SJCRH30 (cell line): ENCODE measurements at regions not wholly inside any gene's neighbourhood (a gene's known extent, or its start where the extent isn't known, plus 50 kb on each side); places are given as distances from the start of the nearest gene placed in this dataset.

Experiments
- DNase-seq, 2 experiments: peaks; one replicate each; pipeline ENCODE4 v3.0.0-alpha.2; 2015 to 2020
- H3K27ac ChIP-seq: fragments of 250-450 bp; sonication (Bioruptor Pico); 2 replicates; pipeline ENCODE4 v1.5.1; 2020; ENCODE audit warnings: mild to moderate bottlenecking, moderate library complexity
- H3K27me3 ChIP-seq: fragments of 250-450 bp; sonication (Bioruptor Pico); 2 replicates; pipeline ENCODE4 v1.5.1; 2020; ENCODE audit warnings: mild to moderate bottlenecking, moderate library complexity
- H3K36me3 ChIP-seq: fragments of 250-450 bp; sonication (Bioruptor Pico); 2 replicates; pipeline ENCODE4 v1.5.1; 2020; ENCODE audit warnings: mild to moderate bottlenecking, moderate library complexity
- H3K4me1 ChIP-seq: fragments of 250-450 bp; sonication (Bioruptor Pico); 2 replicates; pipeline ENCODE4 v1.5.1; 2020; ENCODE audit warnings: mild to moderate bottlenecking, moderate library complexity
- H3K4me3 ChIP-seq: fragments of 250-450 bp; sonication (Bioruptor Pico); 2 replicates; pipeline ENCODE4 v1.5.1; 2020; ENCODE audit warnings: mild to moderate bottlenecking, moderate library complexity
- H3K9me3 ChIP-seq: fragments of 250-450 bp; sonication (Bioruptor Pico); replicated peaks from 2 replicates; pipeline ENCODE4 v1.5.1; 2020; ENCODE audit warnings: mild to moderate bottlenecking, moderate library complexity

DNA sequence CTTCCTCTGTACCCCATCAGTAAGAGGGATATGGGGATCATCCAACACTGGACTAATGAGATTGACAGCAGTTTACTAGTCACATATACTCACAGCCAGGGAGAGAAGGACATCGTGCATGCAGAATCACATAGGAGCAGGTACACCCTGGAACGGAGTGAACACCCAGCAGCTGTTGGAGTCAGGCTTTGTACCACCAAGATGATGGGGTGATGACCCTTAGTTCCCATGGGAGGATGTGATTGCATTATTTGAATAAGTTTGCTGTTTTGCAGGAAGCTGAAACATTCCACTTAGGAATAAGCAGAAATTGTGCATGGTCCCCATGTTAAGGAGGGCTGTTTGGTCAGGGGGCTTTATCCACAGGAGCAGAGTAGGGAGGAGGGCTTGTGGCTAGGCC, 482.7 kb upstream of the PDZRN3 start:
- Histone ChIP-seq H3K36me3 (no peaks in the 10 kb centered on the region), H3K27ac (no peak overlapping the region), H3K27me3 (no peaks in the 10 kb centered on the region), H3K4me3 (no peak overlapping the region), H3K4me1 (no peaks in the 10 kb centered on the region), H3K9me3 (no peaks in the 10 kb centered on the region)
- peak in 1 of 2 experiments; percentile 1 for DNase-seq

DNA sequence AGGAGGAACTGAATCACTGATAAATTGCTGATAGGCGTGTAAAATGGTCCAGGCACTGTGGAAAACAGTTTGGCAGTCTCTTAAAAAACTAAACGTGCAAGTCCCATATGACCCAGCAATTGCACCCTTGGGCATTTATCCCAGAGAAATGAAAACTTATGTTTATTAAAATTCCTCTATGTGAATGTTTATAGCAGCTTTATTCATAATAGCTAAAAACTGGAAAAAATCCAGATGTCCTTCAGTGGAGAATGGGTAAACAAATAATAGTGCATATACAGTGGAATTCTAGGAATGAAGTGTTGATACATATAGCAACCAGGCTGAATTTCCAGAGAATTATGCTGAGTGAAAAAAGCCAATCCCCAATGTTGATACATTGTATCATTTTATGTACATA, 482.2 kb upstream of the PDZRN3 start:
- H3K27ac ChIP-seq = no peak overlapping the region
- H3K4me3 ChIP-seq = no peak overlapping the region
- no peaks in the 10 kb centered on the region for H3K27me3 ChIP-seq
- H3K4me1 ChIP-seq = no peaks in the 10 kb centered on the region
- no peaks in the 10 kb centered on the region for H3K9me3 ChIP-seq
- no peaks in the 10 kb centered on the region for H3K36me3 ChIP-seq
- no peak for DNase-seq

DNA sequence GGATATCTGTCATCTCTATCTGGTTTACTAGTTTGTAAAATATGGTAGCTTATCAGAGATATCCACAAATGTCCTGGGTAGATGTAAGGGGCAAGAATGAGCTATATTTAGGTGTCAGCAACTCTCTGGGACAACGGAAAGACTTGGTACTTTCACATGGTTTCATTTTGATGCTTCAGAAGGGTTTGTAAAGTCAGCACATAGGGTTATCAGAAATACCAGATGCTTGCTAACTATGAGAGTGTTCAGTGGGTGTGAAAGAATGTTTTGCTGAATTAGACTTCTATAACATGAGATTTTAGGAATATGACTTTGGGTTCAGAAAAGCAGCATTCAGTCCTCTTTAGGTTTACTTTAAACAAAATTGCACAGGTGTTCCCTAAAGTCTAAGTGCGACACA, 466.5 kb upstream of the PDZRN3 start:
- DNase-seq = no peak
- H3K9me3 ChIP-seq = no peaks in the 10 kb centered on the region
- no peak overlapping the region for H3K27ac ChIP-seq
- no peak overlapping the region for H3K4me3 ChIP-seq
- H3K27me3 ChIP-seq = no peaks in the 10 kb centered on the region
- H3K36me3 ChIP-seq = no peaks in the 10 kb centered on the region
- no peaks in the 10 kb centered on the region for H3K4me1 ChIP-seq

DNA sequence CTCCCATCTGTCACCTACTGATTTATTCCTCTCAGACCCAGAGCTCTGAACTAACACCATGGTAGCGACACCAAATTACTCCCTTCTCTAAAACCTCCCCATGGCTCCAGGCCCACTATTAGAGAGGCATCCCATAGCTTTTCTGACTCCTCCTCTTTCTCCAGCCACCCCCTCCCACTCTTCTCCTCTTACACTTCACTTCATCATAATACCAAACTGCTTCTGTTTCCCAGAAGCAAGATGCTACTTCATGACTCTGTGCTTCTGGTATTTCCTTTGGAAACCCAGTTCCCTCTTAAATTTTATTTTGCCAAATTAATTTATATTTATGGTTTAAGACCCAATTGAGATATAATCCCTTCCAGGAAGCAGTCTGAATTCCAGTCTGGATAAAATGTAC, 465.1 kb upstream of the PDZRN3 start:
- Histone ChIP-seq H3K27ac (no peak overlapping the region), H3K4me1 (no peaks in the 10 kb centered on the region), H3K9me3 (no peaks in the 10 kb centered on the region), H3K36me3 (no peaks in the 10 kb centered on the region), H3K27me3 (no peaks in the 10 kb centered on the region), H3K4me3 (no peak overlapping the region)
- DNase-seq = no peak

DNA sequence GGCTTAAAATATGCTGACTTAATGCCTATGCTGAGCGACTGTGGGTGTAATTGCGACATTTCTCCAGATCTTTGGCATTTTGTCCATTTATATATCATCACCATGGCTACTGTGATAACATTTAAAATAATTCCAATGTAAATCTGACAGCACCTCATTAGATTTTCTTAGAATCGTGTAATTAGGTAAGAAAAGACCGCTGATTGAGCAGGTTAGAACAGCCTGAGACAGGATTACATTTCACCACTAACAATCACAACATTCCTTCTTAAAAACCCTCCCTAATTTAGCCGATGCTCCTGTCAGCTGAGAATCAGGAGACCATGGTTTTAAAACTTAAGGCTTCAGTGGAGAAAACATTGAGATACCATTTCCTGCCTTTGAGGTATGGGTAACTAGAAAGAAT, 455.3 kb upstream of the PDZRN3 start:
- Histone ChIP-seq H3K27ac (no peak overlapping the region), H3K9me3 (no peaks in the 10 kb centered on the region), H3K27me3 (no peaks in the 10 kb centered on the region), H3K4me1 (no peaks in the 10 kb centered on the region), H3K4me3 (no peak overlapping the region), H3K36me3 (no peaks in the 10 kb centered on the region)
- DNase-seq = no peak

DNA sequence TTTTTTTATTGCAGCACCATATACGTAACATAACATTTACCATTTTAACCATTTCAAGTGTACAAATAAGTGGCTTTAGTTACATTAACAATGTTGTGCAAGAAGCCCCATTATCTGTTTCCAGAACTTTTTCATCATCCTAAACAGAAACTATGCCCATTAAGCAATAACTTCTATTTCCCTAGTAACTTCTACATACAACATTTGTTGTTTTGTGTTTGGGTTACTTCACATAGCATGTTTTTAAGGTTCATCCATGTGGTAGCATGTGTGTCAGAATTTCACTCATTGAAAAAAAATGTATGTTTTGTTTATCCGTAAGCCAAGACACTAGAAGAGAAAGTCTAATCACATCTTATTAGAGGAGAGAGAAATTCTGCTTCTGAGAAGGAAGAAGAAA, 450.5 kb upstream of the PDZRN3 start:
- no peak for DNase-seq

DNA sequence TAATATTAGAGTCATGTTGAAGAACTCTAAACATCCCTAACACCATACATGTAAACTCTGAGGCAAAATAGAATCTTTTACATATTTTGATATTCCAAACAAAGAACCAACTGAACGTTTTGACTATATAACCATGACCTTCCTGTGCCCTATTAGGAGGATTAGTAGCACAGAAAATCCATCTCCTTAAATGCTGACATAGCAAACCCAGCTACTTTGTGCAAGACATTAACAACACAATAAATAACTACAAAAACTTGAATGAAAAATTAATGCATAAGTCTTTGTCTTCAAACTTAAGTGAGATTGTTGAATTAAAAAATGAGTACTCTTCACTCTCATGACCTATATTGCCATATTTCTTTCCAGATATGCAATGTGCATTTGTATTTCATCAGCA, 450.0 kb upstream of the PDZRN3 start:
- Histone ChIP-seq H3K36me3 (no peaks in the 10 kb centered on the region), H3K27me3 (no peaks in the 10 kb centered on the region), H3K4me3 (no peak overlapping the region), H3K27ac (no peak overlapping the region), H3K9me3 (no peaks in the 10 kb centered on the region), H3K4me1 (no peaks in the 10 kb centered on the region)
- no peak for DNase-seq

More for the DNA sequence above, 450.5 kb upstream of the PDZRN3 start:
- no peaks in the 10 kb centered on the region for H3K27me3 ChIP-seq
- H3K27ac ChIP-seq = no peak overlapping the region
- no peaks in the 10 kb centered on the region for H3K36me3 ChIP-seq
- no peaks in the 10 kb centered on the region for H3K9me3 ChIP-seq
- no peaks in the 10 kb centered on the region for H3K4me1 ChIP-seq
- H3K4me3 ChIP-seq = no peak overlapping the region

DNA sequence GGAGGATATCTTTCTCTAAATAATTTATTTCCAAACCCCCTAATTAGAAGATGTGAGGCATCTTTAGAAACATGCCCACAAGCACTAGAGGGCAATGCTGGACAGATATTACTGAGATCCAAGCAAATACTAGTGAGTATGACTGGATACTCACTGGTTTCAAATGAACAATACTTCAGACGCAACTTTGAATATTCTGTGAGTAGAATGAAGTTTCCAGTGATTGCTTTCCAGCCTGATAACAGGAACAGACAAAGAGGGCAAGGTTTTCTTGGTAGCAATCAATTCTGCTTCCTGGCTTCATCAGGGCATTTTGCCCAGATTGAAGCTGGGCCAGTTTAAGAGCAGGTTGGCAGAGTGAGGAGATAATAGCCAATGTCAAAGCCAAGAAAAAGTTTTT, 442.6 kb upstream of the PDZRN3 start:
- Histone ChIP-seq H3K9me3 (no peaks in the 10 kb centered on the region), H3K4me3 (no peak overlapping the region), H3K27me3 (no peaks in the 10 kb centered on the region), H3K27ac (no peak overlapping the region), H3K4me1 (no peaks in the 10 kb centered on the region), H3K36me3 (no peaks in the 10 kb centered on the region)
- no peak for DNase-seq

DNA sequence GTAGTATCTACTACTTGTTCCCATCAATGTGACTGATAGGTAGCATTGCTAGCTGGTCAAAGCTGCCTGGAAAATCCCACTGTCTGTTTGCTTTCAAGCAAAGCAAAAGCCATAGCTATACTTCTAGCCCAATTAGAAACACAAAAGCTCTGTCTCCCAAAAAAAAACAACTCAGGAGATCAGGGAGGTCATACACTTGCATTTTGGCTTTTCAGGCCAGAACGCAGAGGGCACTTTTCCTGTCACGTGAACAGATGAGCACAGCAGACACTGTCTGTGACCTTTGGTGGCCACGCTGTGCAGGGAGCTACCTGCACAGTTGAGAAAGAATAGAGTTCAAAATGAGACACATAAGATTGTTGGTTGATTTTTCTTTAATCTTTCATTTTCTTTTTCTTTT, 441.7 kb upstream of the PDZRN3 start:
- no peak for DNase-seq
- H3K27ac ChIP-seq = no peak overlapping the region
- H3K4me1 ChIP-seq = no peaks in the 10 kb centered on the region
- H3K36me3 ChIP-seq = no peaks in the 10 kb centered on the region
- no peaks in the 10 kb centered on the region for H3K27me3 ChIP-seq
- no peaks in the 10 kb centered on the region for H3K9me3 ChIP-seq
- no peak overlapping the region for H3K4me3 ChIP-seq

DNA sequence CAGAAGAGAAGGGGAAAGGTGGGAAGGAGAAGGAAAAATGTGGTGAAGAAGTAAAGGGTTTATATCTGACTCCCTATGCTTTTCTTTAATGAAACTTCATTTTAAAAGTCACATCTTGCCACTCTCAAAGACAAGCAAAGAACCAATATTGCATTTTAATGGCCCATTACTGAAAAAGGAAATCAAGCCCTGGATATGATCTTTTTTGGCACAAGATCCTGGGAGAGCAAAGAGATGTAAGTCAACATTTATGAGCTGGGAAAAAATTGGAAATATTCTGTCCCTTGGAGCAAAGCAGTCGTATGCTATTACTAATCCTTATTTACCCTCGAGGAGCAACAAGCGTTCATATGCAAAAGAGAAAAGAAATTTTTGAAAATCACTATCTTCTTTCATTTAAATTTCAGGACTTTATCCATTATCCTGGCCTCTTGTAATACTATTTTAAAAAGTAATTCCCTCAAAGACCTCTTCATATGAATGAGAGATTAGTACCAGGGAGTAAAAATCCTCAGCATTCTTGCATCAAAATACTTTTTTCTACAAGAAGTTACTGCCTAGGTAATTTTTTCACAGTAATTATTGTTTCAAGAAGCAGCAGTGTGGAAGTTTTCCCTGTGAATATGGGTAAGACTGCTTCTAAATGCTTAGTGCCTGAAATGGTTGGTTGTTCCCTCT, 435.3 kb upstream of the PDZRN3 start:
- no peak overlapping the region for H3K27ac ChIP-seq
- no peaks in the 10 kb centered on the region for H3K4me1 ChIP-seq
- no peaks in the 10 kb centered on the region for H3K9me3 ChIP-seq
- no peak for DNase-seq
- H3K27me3 ChIP-seq = no peaks in the 10 kb centered on the region
- H3K36me3 ChIP-seq = no peaks in the 10 kb centered on the region
- H3K4me3 ChIP-seq = no peak overlapping the region

DNA sequence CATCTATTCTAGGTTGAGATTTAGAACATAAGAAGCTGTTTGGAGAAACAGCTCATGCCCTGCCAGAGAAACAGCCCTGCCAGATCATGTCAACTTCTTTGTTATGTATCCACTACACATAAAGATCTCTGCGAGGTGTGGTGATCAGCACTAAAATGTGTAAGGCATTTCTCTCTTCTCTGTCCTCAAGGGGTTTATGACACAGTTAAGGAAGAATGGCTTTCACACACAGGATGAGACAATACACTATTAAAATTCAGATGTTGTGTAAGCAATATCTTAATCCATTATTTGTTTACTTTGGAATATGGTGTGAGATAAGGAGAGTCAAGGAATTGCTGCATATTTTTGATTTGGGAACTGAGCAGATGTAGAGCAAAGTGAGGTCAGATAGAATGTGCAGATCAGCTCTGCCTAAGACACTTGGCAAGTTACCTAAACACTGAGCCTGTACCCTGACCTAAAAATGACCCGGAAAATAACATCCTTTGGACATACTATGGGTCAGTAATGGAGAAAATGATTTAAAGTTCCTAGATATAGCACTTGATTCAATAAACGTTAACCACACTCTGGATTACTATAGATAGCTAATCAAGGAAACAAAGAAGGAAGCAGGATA, 434.7 kb upstream of the PDZRN3 start:
- Histone ChIP-seq H3K9me3 (no peaks in the 10 kb centered on the region), H3K4me3 (no peak overlapping the region), H3K4me1 (no peaks in the 10 kb centered on the region), H3K27me3 (no peaks in the 10 kb centered on the region), H3K27ac (no peak overlapping the region), H3K36me3 (no peaks in the 10 kb centered on the region)
- no peak for DNase-seq

DNA sequence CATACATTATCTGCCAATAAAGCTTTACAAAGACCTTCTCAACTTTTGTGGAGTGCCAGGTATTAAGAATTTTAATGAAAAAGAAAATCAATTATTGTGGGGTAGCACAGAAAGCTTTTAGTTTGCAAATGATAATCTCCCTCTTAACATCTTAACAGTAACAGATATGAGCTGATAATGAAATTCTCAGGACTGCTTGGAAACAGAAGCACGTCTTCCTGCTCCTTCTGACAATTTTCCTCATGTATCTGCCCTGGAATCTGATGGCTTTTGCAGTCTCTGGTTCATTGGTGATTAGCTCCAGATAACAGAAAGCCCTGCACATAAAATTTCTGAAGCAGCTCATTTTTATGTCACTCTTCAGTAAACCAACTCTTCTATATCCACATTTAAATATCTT, 432.4 kb upstream of the PDZRN3 start:
- Histone ChIP-seq H3K27ac (no peak overlapping the region), H3K4me1 (no peaks in the 10 kb centered on the region), H3K36me3 (no peaks in the 10 kb centered on the region), H3K9me3 (no peaks in the 10 kb centered on the region), H3K27me3 (no peaks in the 10 kb centered on the region), H3K4me3 (no peak overlapping the region)
- DNase-seq = no peak

DNA sequence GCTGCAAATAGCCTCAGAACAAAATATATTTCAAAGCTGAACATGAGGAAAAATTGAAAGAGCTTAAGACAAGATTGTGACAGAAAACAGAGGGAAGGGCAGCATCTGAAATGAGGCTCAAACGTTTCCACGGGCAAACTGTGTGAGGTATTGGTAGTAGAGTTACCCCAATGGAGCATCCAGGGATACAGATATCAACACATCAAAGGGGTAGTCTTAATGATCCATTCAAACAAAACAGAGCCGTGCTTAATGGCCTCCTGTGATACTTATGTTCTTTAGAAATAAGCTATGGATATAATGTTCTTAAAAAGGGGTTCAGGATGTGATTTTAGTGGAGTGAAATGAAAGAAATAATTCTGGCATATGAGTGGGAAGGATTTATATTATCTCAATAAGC, 430.3 kb upstream of the PDZRN3 start:
- H3K9me3 ChIP-seq = no peaks in the 10 kb centered on the region
- no peak overlapping the region for H3K27ac ChIP-seq
- DNase-seq = no peak

DNA sequence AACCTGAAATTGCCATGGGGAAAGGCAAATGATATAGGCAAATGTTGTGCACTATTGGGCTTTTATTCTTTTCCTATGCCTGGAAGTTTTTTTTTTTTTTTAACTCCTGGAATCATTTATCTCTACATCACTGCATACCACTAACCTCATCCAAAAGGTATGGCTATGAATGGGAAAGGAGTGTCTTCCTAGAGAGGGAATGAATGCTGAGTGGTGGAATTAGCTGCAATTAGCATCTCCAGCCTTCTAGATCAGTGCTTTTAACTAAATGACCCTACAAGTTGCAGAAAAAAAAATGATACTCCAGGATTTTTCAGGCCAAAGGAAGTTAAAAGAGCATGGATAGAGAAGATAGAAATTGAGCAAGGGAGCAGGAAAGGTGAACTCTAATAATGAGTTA, 429.8 kb upstream of the PDZRN3 start:
- H3K27me3 ChIP-seq = no peaks in the 10 kb centered on the region
- no peak overlapping the region for H3K27ac ChIP-seq

More for the DNA sequence above, 430.3 kb upstream of the PDZRN3 start:
- Histone ChIP-seq H3K27me3 (no peaks in the 10 kb centered on the region), H3K4me1 (no peaks in the 10 kb centered on the region), H3K4me3 (no peak overlapping the region), H3K36me3 (no peaks in the 10 kb centered on the region)

DNA sequence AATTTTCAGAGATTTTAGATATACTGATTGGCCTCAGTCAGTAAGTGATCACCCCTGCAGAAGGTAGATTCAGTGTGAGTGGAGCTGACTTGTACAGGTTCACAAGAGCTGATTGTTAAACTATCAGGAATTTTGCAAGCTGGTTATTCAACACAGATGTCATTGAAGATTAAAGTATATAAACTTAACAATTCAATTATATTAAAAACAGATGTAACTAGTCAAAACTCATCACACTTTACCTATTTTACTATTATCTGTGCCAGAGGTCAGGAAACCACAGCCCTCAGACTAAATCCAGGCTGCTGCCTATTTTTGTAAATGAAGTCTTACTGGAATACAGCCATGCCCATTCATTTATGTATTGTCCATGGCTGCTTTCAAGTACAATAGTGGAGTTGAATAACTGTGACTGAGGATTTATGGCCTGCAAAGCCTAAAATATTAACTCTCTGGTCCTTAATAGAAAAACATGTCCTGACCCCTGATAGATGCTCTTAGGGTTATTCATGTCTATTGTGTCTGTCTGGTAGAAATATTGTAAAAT, 429.3 kb upstream of the PDZRN3 start:
- no peaks in the 10 kb centered on the region for H3K4me1 ChIP-seq
- no peaks in the 10 kb centered on the region for H3K9me3 ChIP-seq
- H3K4me3 ChIP-seq = no peak overlapping the region
- H3K27me3 ChIP-seq = no peaks in the 10 kb centered on the region
- no peaks in the 10 kb centered on the region for H3K36me3 ChIP-seq
- no peak for DNase-seq
- H3K27ac ChIP-seq = no peak overlapping the region

More for the DNA sequence above, 429.8 kb upstream of the PDZRN3 start:
- no peaks in the 10 kb centered on the region for H3K9me3 ChIP-seq
- no peak for DNase-seq
- no peak overlapping the region for H3K4me3 ChIP-seq
- no peaks in the 10 kb centered on the region for H3K36me3 ChIP-seq
- H3K4me1 ChIP-seq = no peaks in the 10 kb centered on the region

DNA sequence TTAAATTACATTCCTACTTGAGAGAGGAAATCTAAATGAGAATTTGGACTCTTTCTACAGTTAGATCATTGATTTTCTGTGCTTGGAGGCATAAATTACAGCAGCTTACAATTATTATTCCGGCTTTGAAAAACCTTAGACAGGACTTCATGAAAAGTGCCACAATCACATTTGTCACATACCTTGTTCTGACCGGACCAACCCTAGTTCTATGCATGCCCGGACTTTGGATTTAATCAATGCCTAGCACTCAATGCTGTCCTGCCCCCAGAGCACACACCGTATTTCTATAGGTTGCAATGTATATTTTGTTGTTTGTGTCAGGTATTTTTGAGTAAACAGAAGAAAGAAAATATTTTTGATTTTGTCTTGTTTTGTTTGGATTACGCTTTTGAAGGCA, 424.7 kb upstream of the PDZRN3 start:
- Histone ChIP-seq H3K4me1 (no peaks in the 10 kb centered on the region), H3K36me3 (no peaks in the 10 kb centered on the region), H3K4me3 (no peak overlapping the region), H3K27ac (no peak overlapping the region), H3K27me3 (no peaks in the 10 kb centered on the region), H3K9me3 (no peaks in the 10 kb centered on the region)
- DNase-seq = no peak
